ENCODE measurements at regions not wholly inside any gene's neighbourhood (a gene's known extent, or its start where the extent isn't known, plus 50 kb on each side); places are given as distances from the start of the nearest gene placed in this dataset.

DNA sequence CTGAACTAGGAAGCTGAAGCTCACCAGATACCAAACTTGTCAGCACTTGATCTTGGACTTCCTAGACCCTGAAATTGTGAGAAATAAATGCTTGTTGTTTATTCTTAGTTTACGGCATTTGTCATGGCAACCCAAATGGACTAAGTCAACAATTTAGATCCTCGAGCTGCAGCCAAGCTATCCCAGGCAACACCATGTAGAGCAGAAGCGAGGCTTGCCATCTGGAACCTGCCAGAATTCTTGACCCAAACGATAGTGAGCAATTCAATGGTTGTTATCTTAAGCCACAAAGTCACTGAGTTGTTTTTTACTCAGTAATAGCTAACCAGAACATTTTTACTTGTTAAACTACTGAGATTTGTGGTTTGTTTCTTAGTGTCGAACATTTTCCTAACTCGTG lies 458.5 kb upstream of the FLRT2 start:
- TF ChIP-seq, protein P1, sequence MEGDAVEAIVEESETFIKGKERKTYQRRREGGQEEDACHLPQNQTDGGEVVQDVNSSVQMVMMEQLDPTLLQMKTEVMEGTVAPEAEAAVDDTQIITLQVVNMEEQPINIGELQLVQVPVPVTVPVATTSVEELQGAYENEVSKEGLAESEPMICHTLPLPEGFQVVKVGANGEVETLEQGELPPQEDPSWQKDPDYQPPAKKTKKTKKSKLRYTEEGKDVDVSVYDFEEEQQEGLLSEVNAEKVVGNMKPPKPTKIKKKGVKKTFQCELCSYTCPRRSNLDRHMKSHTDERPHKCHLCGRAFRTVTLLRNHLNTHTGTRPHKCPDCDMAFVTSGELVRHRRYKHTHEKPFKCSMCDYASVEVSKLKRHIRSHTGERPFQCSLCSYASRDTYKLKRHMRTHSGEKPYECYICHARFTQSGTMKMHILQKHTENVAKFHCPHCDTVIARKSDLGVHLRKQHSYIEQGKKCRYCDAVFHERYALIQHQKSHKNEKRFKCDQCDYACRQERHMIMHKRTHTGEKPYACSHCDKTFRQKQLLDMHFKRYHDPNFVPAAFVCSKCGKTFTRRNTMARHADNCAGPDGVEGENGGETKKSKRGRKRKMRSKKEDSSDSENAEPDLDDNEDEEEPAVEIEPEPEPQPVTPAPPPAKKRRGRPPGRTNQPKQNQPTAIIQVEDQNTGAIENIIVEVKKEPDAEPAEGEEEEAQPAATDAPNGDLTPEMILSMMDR (IDR thresholded peaks at IDR 0.05; ENCODE audit: low read length), result no peak
- TF ChIP-seq EZH2 (IDR thresholded peaks at IDR 0.05; ENCODE audit: borderline replicate concordance, low read length), result no peak
